Endothelial cell (in vitro differentiated cells): ENCODE measurements at regions not wholly inside any gene's neighbourhood (a gene's known extent, or its start where the extent isn't known, plus 50 kb on each side); places are given as distances from the start of the nearest gene placed in this dataset.

Experiments used
- DNase-seq: peaks from one replicate; pipeline ENCODE4 v3.0.0; 2021; ENCODE audit warnings: low spot score
- H3K27ac Mint-ChIP-seq: one replicate; pipeline ENCODE4 v1.8.0; 2021; ENCODE audit warnings: mixed read lengths, inconsistent platforms; ENCODE audit not compliant: unreplicated experiment
- H3K27me3 Mint-ChIP-seq: one replicate; pipeline ENCODE4 v1.8.0; 2021; ENCODE audit warnings: mild to moderate bottlenecking, moderate library complexity, mixed read lengths, inconsistent platforms; ENCODE audit not compliant: unreplicated experiment
- H3K36me3 Mint-ChIP-seq: one replicate; pipeline ENCODE4 v1.8.0; 2021; ENCODE audit warnings: mild to moderate bottlenecking, low read depth, mixed read lengths, inconsistent platforms; ENCODE audit not compliant: unreplicated experiment
- H3K4me1 Mint-ChIP-seq: one replicate; pipeline ENCODE4 v1.8.0; 2021; ENCODE audit warnings: mild to moderate bottlenecking, mixed read lengths, inconsistent platforms; ENCODE audit not compliant: unreplicated experiment
- H3K4me3 Mint-ChIP-seq: one replicate; pipeline ENCODE4 v1.8.0; 2021; ENCODE audit warnings: mild to moderate bottlenecking, mixed read lengths, inconsistent platforms; ENCODE audit not compliant: unreplicated experiment
- H3K9me3 Mint-ChIP-seq: one replicate; pipeline ENCODE4 v1.8.0; 2021; ENCODE audit warnings: mixed read lengths, inconsistent platforms; ENCODE audit not compliant: unreplicated experiment
- CTCF ChIP-seq: fragments of 200-600 bp; sonication (generic); IDR thresholded peaks from one replicate; pipeline ENCODE4 v1.5.0; 2021; ENCODE audit warnings: antibody characterized with exemption; ENCODE audit not compliant: unreplicated experiment

- H3K4me3 Mint-ChIP-seq, result no peak overlapping the region
- no peak overlapping the region for H3K27ac Mint-ChIP-seq
- H3K4me1 Mint-ChIP-seq, result no peaks in the 10 kb centered on the region
- TF ChIP-seq CTCF, result no peak
- no peak for DNase-seq
- no peaks in the 10 kb centered on the region for H3K9me3 Mint-ChIP-seq
- no peaks in the 10 kb centered on the region for H3K36me3 Mint-ChIP-seq
- H3K27me3 Mint-ChIP-seq, result no peaks in the 10 kb centered on the region
These were observed 114.2 kb downstream of the HAPSTR1 start for GRCh38 chr16:9205661-9206060.

DNA sequence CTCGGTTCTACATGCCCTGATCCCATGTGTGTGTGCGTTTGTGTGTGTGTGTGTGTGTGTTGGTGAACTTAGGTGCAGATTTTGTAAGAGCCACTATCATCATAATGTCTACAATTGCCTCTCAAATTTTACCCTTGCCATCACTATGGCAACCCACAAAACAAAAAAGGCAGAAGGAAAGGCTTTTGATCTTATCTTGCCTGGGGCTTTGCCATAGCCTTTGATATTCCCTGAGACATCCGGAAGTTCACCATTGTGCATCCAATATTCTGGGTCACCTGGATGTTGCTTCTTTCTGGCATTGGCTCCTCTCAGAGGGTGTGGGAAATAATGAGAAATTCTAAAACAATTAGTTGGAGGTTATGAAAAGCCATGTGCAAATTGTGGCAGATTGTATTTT lies 114.7 kb downstream of the HAPSTR1 start:
- H3K27me3 Mint-ChIP-seq, result no peaks in the 10 kb centered on the region

DNA sequence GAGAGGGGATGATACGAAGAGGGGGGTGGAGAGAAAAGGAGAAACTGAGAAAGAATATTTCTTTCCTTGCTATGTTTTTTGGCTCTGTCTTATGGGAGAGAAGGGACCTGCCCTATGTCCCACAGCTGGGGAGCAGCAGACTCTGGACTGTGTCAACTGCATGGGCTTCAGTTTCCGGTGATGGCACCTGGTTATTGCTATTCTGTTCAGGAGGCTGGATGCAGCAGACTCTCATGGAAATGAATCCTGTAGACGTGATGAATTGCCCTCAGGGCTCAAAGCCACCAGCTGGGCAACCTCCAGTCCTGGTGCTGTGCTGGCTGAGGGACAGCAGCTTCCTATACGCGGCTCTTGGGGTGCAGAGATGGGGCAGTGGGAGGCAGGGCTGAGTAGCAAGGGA lies 121.2 kb downstream of the HAPSTR1 start:
- peaks cover 4% of the 10 kb centered on the region for H3K27me3 Mint-ChIP-seq
- H3K9me3 Mint-ChIP-seq, result no peaks in the 10 kb centered on the region
- H3K27ac Mint-ChIP-seq, result no peak overlapping the region
- no peak for TF ChIP-seq CTCF
- H3K36me3 Mint-ChIP-seq, result no peaks in the 10 kb centered on the region
- no peak overlapping the region for H3K4me3 Mint-ChIP-seq
- no peak for DNase-seq
- no peaks in the 10 kb centered on the region for H3K4me1 Mint-ChIP-seq

More for the DNA sequence above, 114.7 kb downstream of the HAPSTR1 start:
- H3K4me3 Mint-ChIP-seq, result no peak overlapping the region
- no peak overlapping the region for H3K27ac Mint-ChIP-seq
- no peaks in the 10 kb centered on the region for H3K9me3 Mint-ChIP-seq
- no peaks in the 10 kb centered on the region for H3K36me3 Mint-ChIP-seq
- TF ChIP-seq CTCF, result no peak
- no peak for DNase-seq
- H3K4me1 Mint-ChIP-seq, result no peaks in the 10 kb centered on the region

- TF ChIP-seq CTCF, result no peak
- H3K36me3 Mint-ChIP-seq, result no peaks in the 10 kb centered on the region
These were observed 128.4 kb downstream of the HAPSTR1 start for GRCh38 chr16:9219813-9220212.

GRCh38 chr16:9225527-9226316 lies 134.3 kb downstream of the HAPSTR1 start:
- TF ChIP-seq CTCF, result no peak
- Mint-ChIP-seq H3K4me1 (no peaks in the 10 kb centered on the region), H3K27ac (no peak overlapping the region), H3K36me3 (no peaks in the 10 kb centered on the region), H3K4me3 (no peak overlapping the region), H3K9me3 (no peaks in the 10 kb centered on the region), H3K27me3 (peaks cover 2% of the 10 kb centered on the region)
- DNase-seq, result no peak

More at GRCh38 chr16:9219813-9220212, 128.4 kb downstream of the HAPSTR1 start:
- Mint-ChIP-seq H3K4me1 (no peaks in the 10 kb centered on the region), H3K27ac (no peak overlapping the region), H3K4me3 (no peak overlapping the region), H3K9me3 (no peaks in the 10 kb centered on the region), H3K27me3 (peaks cover 2% of the 10 kb centered on the region)
- DNase-seq, result no peak
